ENCODE measurements at regions not wholly inside any gene's neighbourhood (a gene's known extent, or its start where the extent isn't known, plus 50 kb on each side); places are given as distances from the start of the nearest gene placed in this dataset.

GRCh38 chr10:21159669-21160068, 262.6 kb upstream of the NEBL start:
- Histone ChIP-seq H3F3A (ENCODE audit: insufficient read depth, low read length, poor library complexity, severe bottlenecking) (no peaks in the 10 kb centered on the region), H3K27ac (ENCODE audit: low read length) (no peak overlapping the region), H3K79me2 (replicated peaks; ENCODE audit: insufficient read depth, low read length) (peaks cover 4% of the 10 kb centered on the region), H3K9me2 (ENCODE audit: insufficient read depth, low read length) (no peaks in the 10 kb centered on the region), H4K20me1 (ENCODE audit: insufficient read depth) (no peaks in the 10 kb centered on the region), H3K4me3 (ENCODE audit: low read length) (no peak overlapping the region), H3K27me3 (ENCODE audit: insufficient read depth, low read depth, low read length) (no peaks in the 10 kb centered on the region), H3K4me2 (ENCODE audit: low read length) (no peak overlapping the region), H2AFZ (ENCODE audit: low read depth, low read length) (no peak overlapping the region), H3K9ac (ENCODE audit: low read length) (no peak overlapping the region), H3K36me3 (ENCODE audit: insufficient read depth, low read length) (no peaks in the 10 kb centered on the region), H3K9me3 (ENCODE audit: low read length) (no peaks in the 10 kb centered on the region)
- no peak for TF ChIP-seq EP300 (conservative IDR thresholded peaks at IDR 0.05; ENCODE audit: poor library complexity, severe bottlenecking)
- no peak for TF ChIP-seq TAF1 (IDR thresholded peaks at IDR 0.05; ENCODE audit: low read depth)
- no peak for TF ChIP-seq REST (IDR thresholded peaks at IDR 0.05; ENCODE audit: borderline replicate concordance)
- TF ChIP-seq MXI1 (conservative IDR thresholded peaks at IDR 0.05; ENCODE audit: poor library complexity, severe bottlenecking): no peak
- TF ChIP-seq EZH2 (IDR thresholded peaks at IDR 0.05; ENCODE audit: borderline replicate concordance, insufficient read depth, low read length, poor library complexity, severe bottlenecking): no peak
- TF ChIP-seq RAD21 (conservative IDR thresholded peaks at IDR 0.05): no peak
- TF ChIP-seq SMC3 (conservative IDR thresholded peaks at IDR 0.05; ENCODE audit: poor library complexity): no peak
- TF ChIP-seq CTCF (IDR thresholded peaks at IDR 0.05; ENCODE audit: poor library complexity, severe bottlenecking): no peak
- no peak for TF ChIP-seq POLR2AphosphoS5 (IDR thresholded peaks at IDR 0.05)

DNA sequence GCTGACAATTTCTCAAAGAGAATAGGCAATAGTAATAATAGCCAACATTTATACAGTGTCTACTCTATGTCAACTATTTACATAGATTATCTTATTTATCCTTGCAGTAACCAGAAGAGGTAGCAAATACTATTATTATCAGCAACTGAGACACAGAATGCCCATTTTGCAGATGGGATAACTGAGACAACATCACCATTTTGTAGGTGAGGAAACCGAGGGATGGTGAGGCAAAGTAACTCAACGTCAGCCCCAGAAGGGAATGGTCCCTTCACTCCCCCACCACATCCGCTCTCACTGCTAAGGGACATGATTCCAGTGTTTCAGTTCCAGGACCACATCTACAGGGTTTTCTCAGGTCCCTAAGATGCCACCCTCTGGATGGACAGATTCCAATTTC, 261.2 kb upstream of the NEBL start:
- H3K27ac ChIP-seq (ENCODE audit: low read length): no peak overlapping the region
- H3K4me3 ChIP-seq (ENCODE audit: low read length): no peak overlapping the region
- H3K9me3 ChIP-seq (ENCODE audit: low read length): no peaks in the 10 kb centered on the region
- H3K36me3 ChIP-seq (ENCODE audit: insufficient read depth, low read length): no peaks in the 10 kb centered on the region
- peaks cover 4% of the 10 kb centered on the region for H3K79me2 ChIP-seq (replicated peaks; ENCODE audit: insufficient read depth, low read length)
- no peaks in the 10 kb centered on the region for H3K27me3 ChIP-seq (ENCODE audit: insufficient read depth, low read depth, low read length)
- no peak overlapping the region for H3K9ac ChIP-seq (ENCODE audit: low read length)
- no peaks in the 10 kb centered on the region for H3K9me2 ChIP-seq (ENCODE audit: insufficient read depth, low read length)
- no peaks in the 10 kb centered on the region for H3F3A ChIP-seq (ENCODE audit: insufficient read depth, low read length, poor library complexity, severe bottlenecking)
- no peak overlapping the region for H2AFZ ChIP-seq (ENCODE audit: low read depth, low read length)
- TF ChIP-seq EZH2 (IDR thresholded peaks at IDR 0.05; ENCODE audit: borderline replicate concordance, insufficient read depth, low read length, poor library complexity, severe bottlenecking) (no peak), MXI1 (conservative IDR thresholded peaks at IDR 0.05; ENCODE audit: poor library complexity, severe bottlenecking) (no peak), POLR2AphosphoS5 (IDR thresholded peaks at IDR 0.05) (no peak), EP300 (conservative IDR thresholded peaks at IDR 0.05; ENCODE audit: poor library complexity, severe bottlenecking) (no peak), SMC3 (conservative IDR thresholded peaks at IDR 0.05; ENCODE audit: poor library complexity) (no peak), REST (IDR thresholded peaks at IDR 0.05; ENCODE audit: borderline replicate concordance) (no peak), CTCF (IDR thresholded peaks at IDR 0.05; ENCODE audit: poor library complexity, severe bottlenecking) (no peak), RAD21 (conservative IDR thresholded peaks at IDR 0.05) (no peak), TAF1 (IDR thresholded peaks at IDR 0.05; ENCODE audit: low read depth) (no peak)
- no peak overlapping the region for H3K4me2 ChIP-seq (ENCODE audit: low read length)
- no peaks in the 10 kb centered on the region for H4K20me1 ChIP-seq (ENCODE audit: insufficient read depth)
